HG03342 (cell line): ENCODE measurements at regions not wholly inside any gene's neighbourhood (a gene's known extent, or its start where the extent isn't known, plus 50 kb on each side); places are given as distances from the start of the nearest gene placed in this dataset.
A peak's percentile ranks its signal among the peaks of the same experiment; 100 is the strongest.
"Not testable (repeated sequence)": the region's sequence is repeated elsewhere in the genome, so short reads cannot be mapped to it uniquely, and the experiment has no call there.

ENCODE experiments used
- ATAC-seq: cut with Tn5 transposase; IDR thresholded peaks from one replicate; pipeline ENCODE4 v1.9.1; 2021; ENCODE audit warnings: mild to moderate bottlenecking, moderate library complexity; ENCODE audit not compliant: unreplicated experiment

GRCh38 chr5:109283086-109283485, 126.7 kb downstream of the PJA2 start:
- ATAC-seq = not testable (repeated sequence)

GRCh38 chr5:109281136-109281690, 128.6 kb downstream of the PJA2 start:
- ATAC-seq = no peak

- no peak for ATAC-seq
Observed at GRCh38 chr5:109278141-109278540, 131.6 kb downstream of the PJA2 start.

- no peak for ATAC-seq
Observed at GRCh38 chr5:109275919-109276318, 133.9 kb downstream of the PJA2 start.

GRCh38 chr5:109273594-109273993, 136.2 kb downstream of the PJA2 start:
- ATAC-seq = no peak

GRCh38 chr5:109267283-109267682, 142.5 kb downstream of the PJA2 start:
- ATAC-seq = no peak

- ATAC-seq = no peak
Observed at GRCh38 chr5:109258755-109259154, 151.0 kb downstream of the PJA2 start.

GRCh38 chr5:109256486-109256885, 153.3 kb downstream of the PJA2 start:
- no peak for ATAC-seq

GRCh38 chr5:109254511-109254910, 155.3 kb downstream of the PJA2 start:
- ATAC-seq = no peak

- ATAC-seq = no peak
Observed at GRCh38 chr5:109253262-109253661, 156.5 kb downstream of the PJA2 start.

- no peak for ATAC-seq
Observed at GRCh38 chr5:109252731-109253130, 157.0 kb downstream of the PJA2 start.

- no peak for ATAC-seq
Observed at GRCh38 chr5:109250533-109251329, 159.0 kb downstream of the PJA2 start.

- no peak for ATAC-seq
Observed at GRCh38 chr5:109250080-109250479, 159.7 kb downstream of the PJA2 start.

- no peak for ATAC-seq
Observed at GRCh38 chr5:109249126-109249525, 160.6 kb downstream of the PJA2 start.

GRCh38 chr5:109247986-109248385, 161.8 kb downstream of the PJA2 start:
- peak; percentile 74 for ATAC-seq

- ATAC-seq = no peak
Observed at GRCh38 chr5:109246841-109247592, 162.8 kb downstream of the PJA2 start.
